Activated CD4-positive, alpha-beta T cell treated with anti-CD3 and anti-CD28 coated beads for 4 hours (primary cell): ENCODE measurements at regions not wholly inside any gene's neighbourhood (a gene's known extent, or its start where the extent isn't known, plus 50 kb on each side); places are given as distances from the start of the nearest gene placed in this dataset.
"Not testable (repeated sequence)": the region's sequence is repeated elsewhere in the genome, so short reads cannot be mapped to it uniquely, and the experiment has no call there.

Experiments
- DNase-seq, 2 donors: peaks; one replicate each; pipeline ENCODE4 v3.0.0-alpha.2; 2020

DNA sequence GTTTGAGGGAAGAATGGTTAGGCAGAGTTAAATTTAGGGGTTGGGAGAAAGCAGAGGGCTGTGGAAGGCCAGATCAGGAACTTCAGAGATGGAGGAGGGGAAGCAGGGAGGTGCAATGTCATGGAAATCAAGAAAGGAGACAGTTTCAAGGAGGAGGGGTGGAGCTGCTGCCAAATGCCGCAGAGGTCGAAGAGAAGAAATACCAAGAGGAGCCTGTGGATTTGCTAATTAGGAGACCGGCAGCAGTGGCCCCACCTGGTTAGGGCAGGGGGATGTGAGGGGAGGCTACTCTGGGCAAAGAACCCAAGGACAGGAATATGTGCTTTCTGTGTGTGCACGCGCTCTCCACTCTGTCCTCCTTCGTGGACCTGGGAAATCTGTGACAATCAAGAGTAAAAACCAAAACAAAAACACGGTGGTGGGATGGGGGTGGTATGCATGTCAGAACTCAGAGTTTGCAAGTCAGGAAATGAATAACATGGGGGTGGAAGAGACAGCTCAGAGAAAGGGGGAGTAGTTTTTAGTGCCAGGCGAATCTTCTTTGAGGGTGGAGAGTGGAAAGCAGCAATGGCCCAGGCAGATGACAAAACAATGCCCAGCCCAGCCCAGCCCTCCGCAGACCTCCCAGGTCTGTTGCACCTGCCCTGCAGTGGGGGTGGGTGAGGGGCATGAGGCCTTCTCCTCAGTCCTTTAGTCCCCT is 102.9 kb upstream of the PAX2 start:
- no peak for DNase-seq

DNA sequence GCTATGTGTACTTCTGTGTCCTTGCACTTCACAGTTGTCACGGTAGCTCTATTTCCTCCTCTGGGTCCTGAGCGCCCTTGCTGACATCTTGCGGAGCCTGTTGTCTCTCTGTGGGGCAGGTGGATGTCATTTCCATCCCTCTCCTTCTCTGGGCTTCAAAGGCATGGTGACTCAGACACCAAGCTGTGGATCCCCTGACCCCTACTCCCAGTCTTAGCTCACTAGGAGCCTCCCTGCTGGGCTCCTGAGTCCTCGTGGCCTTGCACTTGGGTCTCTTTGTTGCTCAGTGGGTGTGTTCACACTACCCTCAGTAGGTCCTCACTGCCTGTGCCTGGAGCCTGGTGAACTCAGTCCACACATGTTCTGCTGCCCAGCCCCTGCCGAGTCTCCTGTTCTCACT is 100.3 kb upstream of the PAX2 start:
- no peak for DNase-seq

DNA sequence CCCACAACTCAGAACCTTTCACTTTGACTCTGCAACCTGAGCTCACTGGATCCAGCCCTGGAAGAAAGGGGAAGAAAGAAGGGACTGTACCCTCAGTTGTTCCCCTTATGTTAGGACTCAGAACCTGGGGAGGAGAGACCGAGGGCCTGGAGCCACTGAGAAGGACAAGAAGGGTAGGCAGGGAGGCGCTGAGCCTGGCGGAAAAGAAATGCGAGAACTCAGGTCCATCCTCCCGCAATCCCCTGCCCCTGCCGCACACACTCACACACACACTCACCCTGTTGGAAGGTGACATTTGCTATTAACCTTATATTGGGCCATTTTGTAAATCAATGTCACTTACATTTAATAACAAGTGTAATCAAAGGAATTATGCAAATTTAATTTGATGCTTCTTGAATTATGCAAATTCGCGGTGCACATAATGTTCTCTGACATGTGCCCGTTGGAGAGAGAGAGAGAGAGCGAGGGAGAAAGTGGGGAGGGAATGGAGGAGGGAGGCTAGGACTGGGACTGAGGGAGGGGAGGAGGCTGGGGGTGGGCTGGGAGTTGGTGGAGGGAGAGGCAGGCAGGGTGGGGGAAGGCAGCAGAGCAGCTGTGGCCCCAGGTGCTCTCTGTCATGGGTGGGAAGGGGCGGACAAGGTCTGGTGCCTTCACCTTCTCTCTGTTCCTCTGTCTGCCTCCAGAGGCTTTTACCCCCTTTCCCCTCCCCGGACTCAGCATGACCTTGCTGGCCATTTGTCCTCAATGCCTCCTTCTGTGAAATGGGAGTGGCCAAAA is 99.6 kb upstream of the PAX2 start:
- no peak for DNase-seq

DNA sequence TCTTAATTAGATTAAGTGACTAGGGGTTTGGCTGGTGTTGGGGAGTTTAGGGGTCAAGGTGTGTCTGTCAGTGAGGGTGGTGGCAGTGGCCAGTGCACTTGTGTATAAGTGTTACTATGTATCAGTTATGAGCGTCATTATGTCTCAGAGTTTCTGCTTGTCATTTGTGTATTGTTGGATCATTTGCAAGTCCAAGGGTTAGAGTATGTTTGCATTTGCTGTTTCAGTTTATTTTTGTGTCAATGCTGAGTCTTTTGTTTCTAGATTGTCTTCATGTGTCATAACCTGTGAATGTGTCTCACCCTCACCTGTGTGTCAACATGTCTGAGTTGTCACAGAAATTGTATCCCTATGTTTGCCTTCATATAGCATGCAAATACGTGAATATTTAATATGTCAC is 97.5 kb upstream of the PAX2 start:
- DNase-seq = no peak

DNA sequence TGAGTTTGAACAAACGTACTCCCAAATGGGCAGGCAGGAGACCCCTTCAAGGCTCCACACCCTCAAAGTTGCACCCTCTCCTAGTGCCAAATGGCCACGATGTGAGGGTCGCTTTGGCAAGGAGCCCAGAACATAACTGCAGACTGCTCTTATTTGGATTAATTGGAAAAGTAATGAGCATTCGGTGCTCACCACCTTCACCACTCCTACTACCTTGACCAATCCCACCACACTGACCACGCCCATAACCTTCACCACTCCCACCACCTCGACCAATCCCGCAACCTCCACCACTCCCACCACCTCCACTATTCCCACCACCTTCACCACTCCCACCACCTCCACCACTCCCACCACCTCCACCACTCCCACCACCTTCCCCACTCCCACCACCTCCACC is 94.7 kb upstream of the PAX2 start:
- no peak for DNase-seq

DNA sequence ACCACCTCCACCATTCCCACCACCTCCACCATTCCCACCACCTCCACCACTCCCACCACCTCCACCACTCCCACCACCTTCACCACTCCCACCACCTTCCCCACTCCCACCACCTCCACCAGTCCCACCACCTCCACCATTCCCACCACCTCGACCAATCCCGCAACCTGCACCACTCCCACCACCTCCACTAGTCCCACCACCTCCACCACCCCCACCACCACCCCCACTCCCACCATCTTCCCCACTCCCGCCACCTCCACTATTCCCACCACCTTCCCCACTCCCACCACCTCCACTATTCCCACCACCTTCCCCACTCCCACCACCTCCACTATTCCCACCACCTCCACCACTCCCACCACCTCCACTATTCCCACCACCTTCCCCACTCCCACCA is 94.3 kb upstream of the PAX2 start:
- DNase-seq = not testable (repeated sequence)

DNA sequence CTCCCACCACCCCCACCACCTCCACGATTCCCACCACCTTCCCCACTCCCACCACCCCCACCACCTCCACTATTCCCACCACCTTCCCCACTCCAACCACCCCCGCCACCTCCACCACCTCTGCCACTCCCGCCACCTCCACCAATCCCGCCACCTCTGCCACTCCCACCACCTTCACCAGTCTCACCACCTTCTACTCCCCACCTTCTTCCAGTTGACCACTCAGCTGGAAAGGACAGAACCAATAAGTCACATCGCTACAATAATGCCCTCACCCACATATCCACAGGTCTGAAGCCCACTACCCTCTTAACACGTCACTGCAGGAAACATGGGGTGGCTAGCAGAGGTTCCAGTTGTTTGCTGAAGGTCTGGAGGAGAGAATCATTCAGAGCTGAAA is 93.5 kb upstream of the PAX2 start:
- DNase-seq = no peak

DNA sequence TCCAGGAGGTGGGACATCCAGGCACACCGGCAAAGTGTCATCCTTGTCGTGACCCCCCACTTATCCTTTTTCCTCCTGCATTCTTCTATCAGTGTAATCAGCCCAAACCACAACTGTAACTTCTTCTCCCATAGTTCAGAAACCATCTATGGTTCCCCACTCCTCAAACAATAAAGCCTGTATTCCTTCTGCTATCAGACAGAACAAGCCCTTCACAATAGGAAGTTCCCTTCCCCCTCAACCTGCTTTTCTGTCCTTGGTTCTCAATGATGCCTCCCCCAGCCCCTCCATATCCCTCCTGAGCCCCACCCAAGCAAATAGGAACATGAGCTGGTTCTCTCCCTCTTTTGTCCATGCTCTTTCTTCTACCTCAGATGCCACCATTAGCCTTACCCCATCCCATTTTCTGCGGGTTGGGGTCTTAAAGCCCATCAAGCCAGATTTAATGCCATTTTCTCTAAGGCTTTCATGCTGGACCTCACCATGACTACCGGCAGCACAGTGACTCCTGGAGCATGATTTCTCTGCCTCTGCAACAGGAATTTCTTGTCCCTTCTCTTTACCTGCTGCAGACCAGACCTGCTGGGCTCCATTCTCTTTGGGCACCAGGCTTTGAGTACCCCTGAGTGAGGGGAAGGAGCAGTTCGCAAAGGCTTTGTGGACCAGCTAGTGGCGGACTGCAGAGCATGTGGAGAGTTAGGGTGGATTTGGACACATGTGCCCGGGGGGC is 92.8 kb upstream of the PAX2 start:
- DNase-seq = no peak

DNA sequence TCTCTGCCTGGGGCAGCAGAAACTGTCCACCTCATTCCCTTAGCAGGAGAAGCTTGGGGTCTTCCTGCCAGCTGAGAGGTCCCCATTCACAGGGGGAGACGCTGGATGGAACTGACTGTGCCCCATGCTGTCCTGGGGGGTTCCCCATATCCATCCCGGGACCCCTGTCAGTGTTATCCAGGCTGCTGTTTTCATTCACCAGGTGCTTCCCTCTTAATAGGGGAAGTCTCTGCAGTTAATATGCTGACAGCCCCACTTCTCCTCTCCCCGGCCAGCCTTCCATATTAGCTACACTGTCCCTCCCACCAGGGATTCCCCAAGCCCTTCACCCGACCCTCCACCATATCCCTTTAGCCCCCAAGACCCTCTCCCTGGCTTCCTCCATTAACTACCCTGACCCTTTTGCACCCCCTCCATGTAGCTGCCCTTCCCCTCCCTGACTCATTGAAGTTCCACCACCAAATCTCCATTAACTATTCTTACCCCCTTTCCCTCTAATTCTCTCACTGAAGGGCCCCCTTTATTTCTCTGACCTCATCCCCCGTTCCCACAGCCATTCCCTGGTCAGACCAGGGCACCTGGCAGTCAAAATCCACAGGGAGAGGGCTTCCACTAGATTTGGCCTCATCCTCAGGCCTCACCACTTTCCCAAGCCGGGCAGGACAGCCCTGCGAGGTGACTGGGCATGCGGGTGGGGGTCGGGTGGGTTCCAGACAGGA is 92.0 kb upstream of the PAX2 start:
- no peak for DNase-seq

DNA sequence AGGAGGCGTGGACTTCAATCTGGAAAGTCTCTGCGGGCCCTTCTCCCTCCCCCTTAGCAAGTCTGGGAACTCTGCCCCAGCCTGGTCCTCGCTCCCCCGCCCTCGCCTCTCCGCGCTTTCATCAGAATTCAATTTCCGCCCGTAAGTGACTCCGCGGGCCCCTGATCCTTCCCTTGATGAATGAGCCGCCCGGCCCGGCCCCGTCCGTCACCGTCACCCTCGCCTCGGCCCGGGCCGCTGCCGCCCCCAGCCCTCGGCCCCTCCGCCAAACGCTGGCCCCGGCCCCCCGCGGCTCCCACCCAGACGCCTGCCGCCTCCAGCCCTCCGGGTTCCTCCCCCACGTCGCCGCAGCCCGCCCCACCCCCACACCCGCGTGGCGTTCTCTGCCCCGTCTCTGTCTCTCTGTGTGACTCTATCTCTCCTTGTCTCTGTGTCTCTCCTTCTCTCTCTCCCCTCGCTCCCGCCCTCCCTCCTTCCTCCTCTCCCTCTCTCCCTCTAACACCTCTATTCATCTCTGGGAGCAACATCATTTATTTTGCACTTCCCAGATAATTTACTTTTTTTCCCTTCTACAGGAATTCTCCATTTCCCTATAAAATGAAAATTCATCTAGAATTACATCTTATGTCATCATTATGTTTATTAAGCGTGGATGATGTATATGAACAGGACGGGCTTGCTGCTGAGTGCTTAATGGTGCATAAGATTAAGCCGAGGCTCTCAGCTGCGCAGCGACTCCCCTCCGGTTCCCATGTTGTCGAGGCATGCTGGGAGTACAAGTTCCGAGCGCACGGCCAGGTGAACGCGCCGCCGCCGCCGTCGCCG is 91.2 kb upstream of the PAX2 start:
- peak; percentile 34 to 56 for DNase-seq

DNA sequence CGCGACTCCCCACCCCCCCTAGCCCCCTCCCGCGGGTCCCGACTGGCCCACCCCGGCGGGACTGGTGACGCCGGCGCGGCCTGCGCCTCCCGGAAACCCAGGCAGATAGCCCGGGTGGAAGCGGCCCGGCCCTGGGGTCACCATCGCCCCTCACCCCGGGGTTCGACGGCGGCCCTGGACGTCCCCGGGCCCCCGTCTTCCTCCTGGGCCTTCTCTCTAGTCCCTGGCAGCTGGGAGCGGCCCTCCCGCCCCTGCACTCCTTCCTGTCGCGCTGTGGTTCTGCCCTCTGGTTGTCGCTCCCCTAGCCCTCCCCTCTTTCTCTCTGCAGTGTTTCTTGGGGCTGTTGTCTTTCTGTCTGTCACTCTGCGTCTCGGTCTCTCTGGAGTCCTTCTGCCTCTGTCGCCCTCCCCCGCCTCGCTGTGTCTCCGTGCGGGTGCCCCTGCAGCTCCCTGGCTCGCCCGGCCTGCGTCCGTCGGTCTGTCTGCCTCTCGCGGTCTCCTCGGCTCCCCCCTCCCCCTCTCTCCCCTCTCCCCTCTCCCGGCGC is 90.5 kb upstream of the PAX2 start:
- peak; percentile 8 to 12 for DNase-seq

DNA sequence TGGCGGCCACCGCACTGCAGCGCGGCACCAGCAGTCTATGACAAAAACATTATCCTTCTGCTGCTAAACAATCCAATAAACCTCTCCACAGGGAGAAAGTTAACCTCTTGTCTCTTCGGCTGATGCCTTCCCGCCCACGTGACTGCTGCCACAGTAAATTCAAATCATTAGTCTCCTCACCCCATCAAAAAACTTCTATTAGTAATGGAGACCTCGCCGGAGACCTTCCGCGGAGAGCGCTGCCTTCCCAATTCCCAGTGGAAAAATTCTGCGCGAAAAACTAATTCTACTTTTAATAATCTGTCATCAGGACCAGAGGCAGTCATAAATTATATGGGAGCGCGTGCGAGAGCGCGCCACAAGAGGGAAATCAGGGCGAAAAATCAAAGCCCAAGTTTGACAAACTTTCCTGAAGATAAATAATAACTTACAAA is 90.0 kb upstream of the PAX2 start:
- DNase-seq = no peak

DNA sequence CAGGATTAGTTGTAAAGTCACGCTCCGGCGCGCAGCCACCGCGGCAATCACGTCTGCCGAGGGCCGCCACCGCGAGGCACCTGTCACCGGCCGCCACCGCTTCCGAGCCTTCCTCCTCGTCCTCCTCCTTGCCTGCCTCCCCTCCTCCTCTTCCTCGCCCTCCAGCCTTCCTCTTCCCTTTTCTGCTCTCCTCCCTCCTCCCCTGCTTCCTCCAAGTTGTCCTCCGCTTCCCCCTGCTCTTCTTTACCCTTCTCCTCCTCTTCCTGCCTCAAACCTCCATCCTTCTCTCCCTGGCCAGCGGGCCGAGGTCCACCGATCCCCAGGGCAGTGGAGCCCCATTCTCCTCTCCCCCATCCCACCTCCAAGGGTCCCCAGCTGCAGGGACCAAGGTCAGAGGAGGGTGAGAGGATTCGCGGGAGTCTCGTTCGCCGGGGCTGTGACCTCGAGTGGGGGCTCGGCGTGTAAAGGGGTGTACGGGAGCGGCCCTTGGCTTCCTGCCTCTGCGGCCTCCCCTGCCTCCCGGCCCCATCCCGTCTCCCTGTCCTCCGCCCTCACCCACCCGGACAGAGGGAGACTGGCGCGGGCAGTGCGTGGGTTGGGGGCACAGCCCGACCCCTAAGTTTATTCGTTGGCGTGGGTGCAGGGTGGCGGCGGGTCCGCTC is 89.5 kb upstream of the PAX2 start:
- DNase-seq = no peak

DNA sequence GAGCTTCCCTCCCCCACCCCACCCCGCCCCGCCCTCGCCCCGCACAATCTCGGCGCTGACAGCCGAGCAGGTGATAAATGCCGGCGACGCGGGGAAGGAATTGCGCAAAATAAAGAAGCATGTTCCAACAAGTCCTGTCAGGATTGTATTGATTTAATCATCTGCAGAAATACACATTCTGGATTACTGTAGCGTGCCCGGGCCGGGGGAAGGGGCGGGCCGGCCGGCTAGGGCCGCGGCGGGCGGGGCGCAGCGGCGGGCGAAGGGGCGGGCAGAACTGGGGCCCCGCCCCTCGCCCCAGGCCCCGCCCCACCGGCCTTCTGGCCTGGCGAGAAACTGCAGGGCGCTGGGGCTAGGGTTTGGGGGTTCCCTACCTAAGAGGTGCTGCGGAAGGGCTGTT is 88.9 kb upstream of the PAX2 start:
- DNase-seq = no peak

DNA sequence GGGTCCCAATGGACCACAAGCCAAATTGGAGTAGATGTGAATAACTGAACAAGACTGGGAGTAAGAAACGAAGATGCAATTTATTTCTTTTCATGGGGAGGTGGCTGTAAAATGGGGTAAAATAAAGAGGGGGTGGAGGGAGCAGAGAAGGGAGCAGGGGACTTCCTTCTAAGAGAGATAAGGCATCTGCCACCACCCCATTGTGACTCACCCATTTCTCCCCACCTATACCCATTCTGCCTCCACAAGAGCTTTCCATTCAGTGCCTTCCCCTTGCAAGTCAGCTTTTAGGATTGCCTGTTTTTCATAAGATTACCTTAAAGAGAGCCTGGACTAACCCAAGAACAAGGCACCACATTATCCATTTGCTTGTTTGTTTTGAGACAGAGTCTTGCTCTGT is 87.1 kb upstream of the PAX2 start:
- no peak for DNase-seq

DNA sequence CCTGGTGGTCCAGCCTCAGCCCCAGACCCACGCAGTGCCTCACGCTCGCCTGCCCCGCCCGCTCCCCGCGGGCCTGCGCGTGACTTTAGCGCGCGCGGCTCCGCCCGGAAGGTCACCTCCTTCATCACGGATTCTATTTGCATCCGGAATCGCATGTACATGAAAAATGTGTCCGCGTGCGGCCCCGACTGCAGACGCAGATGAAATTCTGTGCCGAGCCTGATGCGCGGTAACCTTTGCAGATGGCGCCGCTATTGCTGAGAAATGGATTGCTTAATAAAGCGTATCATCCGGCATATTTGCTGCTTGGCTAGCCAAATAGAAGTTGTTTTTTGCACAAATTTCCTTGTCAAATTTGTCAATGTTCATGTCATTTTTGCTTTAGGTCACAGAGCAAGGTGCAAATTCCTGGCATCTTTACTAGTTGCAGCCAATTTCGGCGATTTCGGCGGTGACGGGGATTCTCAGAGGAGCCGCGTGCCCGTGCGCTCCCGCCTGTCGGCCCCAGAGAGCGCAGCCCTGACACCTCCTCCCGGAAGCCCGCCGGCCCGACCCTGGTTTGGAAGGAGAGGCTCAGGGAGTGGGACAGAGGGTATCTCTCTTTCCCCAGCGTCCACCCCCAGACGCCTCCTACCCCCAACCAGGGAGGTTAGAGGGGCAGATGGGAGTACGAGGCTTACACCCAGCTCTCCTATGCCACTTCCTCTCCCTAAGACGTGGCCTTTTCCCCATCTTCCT is 85.9 kb upstream of the PAX2 start:
- DNase-seq = no peak

DNA sequence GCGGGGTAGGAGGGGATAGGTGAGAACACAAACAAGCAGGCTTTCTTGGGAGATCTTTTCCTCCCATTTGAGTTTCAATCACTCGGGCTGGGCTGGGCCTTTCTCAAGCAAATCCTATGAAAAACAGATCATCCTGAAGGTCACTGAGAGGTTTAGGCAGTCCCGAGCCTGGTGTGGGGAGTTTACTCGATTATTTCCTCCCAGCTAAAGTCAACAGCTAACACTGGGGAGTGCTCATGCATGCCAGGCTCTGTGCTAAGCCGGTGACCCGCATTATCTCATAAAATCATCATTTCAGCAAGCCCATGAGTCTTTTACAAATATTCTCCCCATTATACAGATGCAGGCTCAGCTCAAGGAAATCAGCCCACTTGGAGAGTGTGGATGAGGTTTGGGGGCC is 85.0 kb upstream of the PAX2 start:
- DNase-seq = no peak

DNA sequence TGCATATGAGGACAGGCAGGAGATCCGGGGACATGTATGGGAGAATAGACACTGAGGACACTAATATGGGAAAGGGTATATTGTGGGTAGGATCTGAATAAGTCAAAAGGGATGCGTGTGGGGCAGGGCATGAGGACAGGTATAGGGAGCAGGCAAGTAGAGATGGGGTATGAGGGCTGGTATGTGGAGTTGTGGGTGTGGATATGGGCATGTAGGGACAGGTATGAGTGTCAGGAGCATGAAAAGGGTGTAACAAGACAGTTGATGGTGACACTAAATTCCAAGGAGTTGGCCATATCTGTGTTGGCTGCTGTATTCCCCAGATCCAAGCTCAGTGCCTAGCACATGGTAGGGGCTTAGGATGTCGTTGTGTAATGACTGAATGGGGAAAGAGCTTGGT is 84.4 kb upstream of the PAX2 start:
- DNase-seq = no peak

DNA sequence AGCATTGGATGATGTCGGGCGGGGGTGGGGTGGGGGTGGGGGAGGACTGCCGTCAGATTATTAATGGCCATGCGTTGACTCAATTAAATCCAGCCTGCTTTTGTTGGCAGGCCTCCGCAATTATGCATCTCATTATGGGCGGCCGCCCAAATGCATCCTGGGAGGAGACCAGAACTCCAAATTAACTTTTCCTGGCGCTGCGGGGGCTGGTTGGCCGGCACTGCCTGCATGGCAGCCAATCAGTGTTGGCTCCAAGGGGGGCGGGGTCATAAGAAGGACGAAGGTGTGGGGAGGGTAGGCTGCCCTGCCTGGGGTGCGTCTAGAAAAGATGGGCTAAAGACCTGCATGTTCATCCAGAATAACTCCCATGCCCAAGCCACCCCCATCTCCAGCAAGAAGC is 83.9 kb upstream of the PAX2 start:
- DNase-seq = no peak

DNA sequence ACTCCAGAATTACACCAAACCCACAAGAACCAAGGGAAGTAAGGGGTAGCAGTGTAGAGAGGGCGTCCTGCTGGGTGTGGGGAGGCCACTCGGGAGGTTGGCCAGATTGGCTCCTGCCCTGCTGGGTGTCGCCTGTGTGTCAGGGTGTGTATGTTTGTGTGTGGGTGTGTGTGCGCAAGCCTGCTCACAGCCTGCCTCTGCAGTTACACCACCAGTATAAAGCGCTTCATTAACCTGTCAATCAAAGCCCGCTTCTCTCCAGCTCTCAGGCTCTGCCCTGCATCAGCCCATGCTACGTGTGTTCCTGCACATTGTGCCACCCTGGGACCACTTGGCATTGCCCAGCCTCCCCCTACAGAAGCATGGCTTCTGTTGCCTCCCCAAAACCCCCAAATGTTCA is 83.3 kb upstream of the PAX2 start:
- no peak for DNase-seq
